ENCODE measurements at regions not wholly inside any gene's neighbourhood (a gene's known extent, or its start where the extent isn't known, plus 50 kb on each side); places are given as distances from the start of the nearest gene placed in this dataset.

DNA sequence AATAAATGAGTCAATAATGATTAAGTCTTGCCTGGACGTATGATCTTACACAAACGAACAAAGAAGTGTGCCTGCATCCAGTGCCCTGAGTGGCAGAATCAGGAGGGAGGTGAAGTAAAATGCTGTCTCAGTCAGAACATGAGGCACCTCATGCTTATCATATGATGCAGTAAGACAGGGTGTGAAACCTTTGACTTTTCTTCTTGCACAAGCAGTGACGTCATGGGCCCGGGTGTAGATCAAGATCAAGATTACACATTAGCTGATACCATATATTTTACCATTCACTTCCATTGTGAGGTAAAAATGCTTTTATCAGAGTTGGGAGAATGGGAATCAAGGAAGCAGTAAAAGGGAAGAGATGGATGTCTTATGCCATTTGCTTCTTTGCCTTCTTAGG is 291.6 kb upstream of the PLSCR5 start:
- Histone ChIP-seq H3K4me3 (no peak overlapping the region), H3K9me3 (ENCODE audit: low read depth, low read length) (no peaks in the 10 kb centered on the region), H3K9ac (ENCODE audit: insufficient read length) (no peak overlapping the region), H3K36me3 (ENCODE audit: insufficient read depth, low read length) (no peaks in the 10 kb centered on the region), H3K27ac (no peak overlapping the region)
- TF ChIP-seq FOXP2 (optimal IDR thresholded peaks at IDR 0.05; ENCODE audit: control extremely low read depth, extremely low read length, insufficient read depth) (no peak), EZH2 (IDR thresholded peaks at IDR 0.05) (no peak), POLR2AphosphoS5 (IDR thresholded peaks at IDR 0.05; ENCODE audit: borderline replicate concordance, low read depth, low read length) (no peak)
- no peak for DNase-seq (ENCODE audit: low read depth, low spot score)

DNA sequence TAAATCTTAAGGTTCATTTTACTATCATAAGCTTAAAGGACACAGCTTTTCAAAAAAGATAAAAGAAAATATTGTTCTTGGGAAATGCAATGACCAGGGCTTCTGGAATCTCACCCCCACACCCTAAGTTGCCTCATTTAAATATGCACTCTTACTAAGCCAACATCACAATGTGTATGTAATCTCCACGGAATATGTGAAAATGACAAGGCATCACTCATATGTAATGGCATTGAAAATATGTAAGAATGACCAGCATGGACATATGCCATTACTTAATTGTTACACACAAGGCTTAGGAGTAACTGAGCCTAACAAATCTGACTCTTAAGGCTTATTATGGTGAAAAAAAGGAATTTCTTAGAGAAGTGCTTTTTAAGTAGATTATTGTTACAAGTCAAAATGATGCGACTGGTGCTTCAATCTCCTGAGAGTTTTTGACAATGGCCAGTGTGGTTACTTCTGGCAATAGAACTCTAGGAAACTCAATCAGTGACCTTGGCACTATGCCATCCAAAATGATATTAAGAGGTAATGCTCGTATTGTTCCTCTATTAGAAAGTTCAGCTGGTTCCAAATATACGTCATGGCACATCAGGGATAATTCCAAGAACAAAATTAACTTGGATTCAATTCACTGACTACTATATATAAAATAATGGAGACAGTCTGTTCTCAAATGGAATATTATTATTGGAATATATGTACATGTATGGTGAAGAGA is 290.0 kb upstream of the PLSCR5 start:
- TF ChIP-seq FOXP2 (optimal IDR thresholded peaks at IDR 0.05; ENCODE audit: control extremely low read depth, extremely low read length, insufficient read depth) (no peak), POLR2AphosphoS5 (IDR thresholded peaks at IDR 0.05; ENCODE audit: borderline replicate concordance, low read depth, low read length) (no peak), EZH2 (IDR thresholded peaks at IDR 0.05) (no peak)

DNA sequence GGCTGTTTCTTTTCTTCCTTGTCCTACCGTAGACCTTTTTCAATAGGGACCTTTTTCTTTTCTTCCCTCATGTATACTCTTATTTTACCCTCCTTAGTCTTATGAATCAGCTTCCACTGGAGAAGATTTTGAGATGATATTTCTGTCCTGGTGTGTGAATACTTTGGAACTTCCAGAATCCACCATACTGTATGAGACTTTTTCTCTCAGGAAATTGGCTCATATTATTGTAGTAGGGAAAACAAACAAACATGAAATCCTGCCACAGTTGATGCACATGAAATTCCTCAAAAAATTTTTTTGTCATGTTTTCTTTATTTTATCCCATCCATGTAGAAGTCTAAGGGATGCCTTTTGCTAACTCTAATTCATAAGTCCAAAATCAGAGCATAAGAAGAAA is 289.3 kb upstream of the PLSCR5 start:
- Histone ChIP-seq H3K4me3 (no peak overlapping the region), H3K9ac (ENCODE audit: insufficient read length) (no peak overlapping the region), H3K36me3 (ENCODE audit: insufficient read depth, low read length) (no peaks in the 10 kb centered on the region), H3K27ac (no peak overlapping the region), H3K9me3 (ENCODE audit: low read depth, low read length) (no peaks in the 10 kb centered on the region)
- no peak for DNase-seq (ENCODE audit: low read depth, low spot score)
- TF ChIP-seq POLR2AphosphoS5 (IDR thresholded peaks at IDR 0.05; ENCODE audit: borderline replicate concordance, low read depth, low read length) (no peak), FOXP2 (optimal IDR thresholded peaks at IDR 0.05; ENCODE audit: control extremely low read depth, extremely low read length, insufficient read depth) (no peak), EZH2 (IDR thresholded peaks at IDR 0.05) (no peak)

More for the DNA sequence above, 290.0 kb upstream of the PLSCR5 start:
- H3K9ac ChIP-seq (ENCODE audit: insufficient read length): no peak overlapping the region
- H3K9me3 ChIP-seq (ENCODE audit: low read depth, low read length): no peaks in the 10 kb centered on the region
- H3K27ac ChIP-seq: no peak overlapping the region
- DNase-seq (ENCODE audit: low read depth, low spot score): no peak
- H3K36me3 ChIP-seq (ENCODE audit: insufficient read depth, low read length): no peaks in the 10 kb centered on the region
- no peak overlapping the region for H3K4me3 ChIP-seq

DNA sequence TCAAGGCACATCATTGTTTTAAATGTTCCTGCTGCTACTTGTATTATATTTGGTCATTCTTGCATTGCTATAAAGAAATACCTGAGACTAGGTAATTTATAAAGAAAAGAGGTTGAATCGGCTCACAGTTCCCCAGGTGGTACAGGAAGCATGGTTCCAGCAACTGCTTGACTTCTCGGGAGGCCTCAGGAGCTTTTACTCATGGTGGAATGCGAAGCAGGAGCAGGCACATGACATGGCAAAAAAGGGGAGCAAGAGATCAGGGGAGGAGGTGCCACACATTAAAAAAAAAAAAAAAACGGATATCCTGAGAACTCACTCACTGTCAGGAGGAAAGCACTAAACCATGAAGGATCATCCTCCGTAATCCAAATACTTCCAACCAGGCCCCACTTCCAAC is 286.9 kb upstream of the PLSCR5 start:
- no peak for DNase-seq (ENCODE audit: low read depth, low spot score)
- TF ChIP-seq POLR2AphosphoS5 (IDR thresholded peaks at IDR 0.05; ENCODE audit: borderline replicate concordance, low read depth, low read length) (no peak), FOXP2 (optimal IDR thresholded peaks at IDR 0.05; ENCODE audit: control extremely low read depth, extremely low read length, insufficient read depth) (no peak), EZH2 (IDR thresholded peaks at IDR 0.05) (no peak)
- Histone ChIP-seq H3K36me3 (ENCODE audit: insufficient read depth, low read length) (no peaks in the 10 kb centered on the region), H3K9ac (ENCODE audit: insufficient read length) (no peak overlapping the region), H3K27ac (no peak overlapping the region), H3K9me3 (ENCODE audit: low read depth, low read length) (no peaks in the 10 kb centered on the region), H3K4me3 (no peak overlapping the region)

DNA sequence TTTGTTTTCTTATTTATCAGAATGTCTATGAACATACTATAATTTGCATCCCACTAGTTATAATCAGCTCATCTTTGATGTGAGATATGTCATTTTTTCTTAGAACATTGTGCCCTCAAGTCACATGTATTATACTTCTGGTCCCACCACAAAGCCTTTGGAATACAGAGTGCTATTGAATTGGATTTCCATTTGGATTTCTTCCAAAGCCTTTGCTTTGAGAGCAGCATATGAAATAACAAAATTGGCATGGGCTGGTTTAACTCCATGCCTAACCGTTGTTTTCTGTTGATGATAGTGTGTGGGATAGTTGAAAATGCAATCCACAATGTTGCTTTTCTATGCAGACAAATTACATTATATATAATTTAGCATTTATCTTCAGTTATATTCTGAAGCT is 284.5 kb upstream of the PLSCR5 start:
- DNase-seq (ENCODE audit: low read depth, low spot score): no peak
- no peak for TF ChIP-seq FOXP2 (optimal IDR thresholded peaks at IDR 0.05; ENCODE audit: control extremely low read depth, extremely low read length, insufficient read depth)
- no peak for TF ChIP-seq EZH2 (IDR thresholded peaks at IDR 0.05)
- TF ChIP-seq POLR2AphosphoS5 (IDR thresholded peaks at IDR 0.05; ENCODE audit: borderline replicate concordance, low read depth, low read length): no peak
- no peaks in the 10 kb centered on the region for H3K9me3 ChIP-seq (ENCODE audit: low read depth, low read length)
- H3K9ac ChIP-seq (ENCODE audit: insufficient read length): no peak overlapping the region
- no peak overlapping the region for H3K27ac ChIP-seq
- no peak overlapping the region for H3K4me3 ChIP-seq
- H3K36me3 ChIP-seq (ENCODE audit: insufficient read depth, low read length): no peaks in the 10 kb centered on the region

DNA sequence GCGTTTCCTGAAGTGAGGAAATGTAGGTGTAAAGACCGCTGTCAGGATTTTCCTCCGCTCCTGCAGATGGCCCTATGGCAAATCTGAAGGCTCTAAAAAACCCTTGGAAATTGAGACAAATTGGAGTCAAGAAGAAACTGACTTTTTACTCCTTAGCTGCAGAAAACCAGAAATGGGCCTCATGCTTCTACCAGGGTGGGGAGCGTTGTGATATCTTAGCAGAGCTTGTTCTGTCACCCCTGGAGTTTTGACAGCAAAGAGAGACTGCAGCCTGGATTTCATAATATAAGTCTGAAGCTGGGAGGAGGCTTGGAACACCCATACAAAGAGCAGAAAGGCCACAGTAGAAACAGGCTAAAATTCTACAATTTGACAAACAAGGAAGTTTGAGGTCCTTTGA is 283.0 kb upstream of the PLSCR5 start:
- Histone ChIP-seq H3K9ac (ENCODE audit: insufficient read length) (no peak overlapping the region), H3K4me3 (no peak overlapping the region), H3K27ac (no peak overlapping the region), H3K9me3 (ENCODE audit: low read depth, low read length) (no peaks in the 10 kb centered on the region), H3K36me3 (ENCODE audit: insufficient read depth, low read length) (no peaks in the 10 kb centered on the region)
- TF ChIP-seq POLR2AphosphoS5 (IDR thresholded peaks at IDR 0.05; ENCODE audit: borderline replicate concordance, low read depth, low read length) (no peak), FOXP2 (optimal IDR thresholded peaks at IDR 0.05; ENCODE audit: control extremely low read depth, extremely low read length, insufficient read depth) (no peak), EZH2 (IDR thresholded peaks at IDR 0.05) (no peak)
- no peak for DNase-seq (ENCODE audit: low read depth, low spot score)

DNA sequence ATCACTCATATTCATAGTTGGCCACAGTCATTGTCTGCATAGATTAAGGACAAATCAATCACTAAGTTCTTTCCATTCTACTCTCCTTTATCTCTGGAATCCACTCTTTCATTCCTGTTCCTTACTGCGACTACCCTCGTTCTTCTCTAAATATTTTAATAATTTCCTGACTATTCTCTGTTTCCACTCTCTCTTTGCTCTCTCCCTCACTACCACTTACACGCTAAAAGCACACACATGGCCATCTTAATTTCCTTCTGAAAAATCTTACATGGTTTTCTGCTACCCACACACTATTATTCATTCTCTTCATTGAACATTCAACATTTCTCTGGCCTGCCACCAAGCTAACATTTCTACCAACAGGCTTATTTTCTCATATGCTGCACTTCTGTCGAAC is 279.6 kb upstream of the PLSCR5 start:
- no peak for TF ChIP-seq FOXP2 (optimal IDR thresholded peaks at IDR 0.05; ENCODE audit: control extremely low read depth, extremely low read length, insufficient read depth)
- TF ChIP-seq EZH2 (IDR thresholded peaks at IDR 0.05): no peak
- TF ChIP-seq POLR2AphosphoS5 (IDR thresholded peaks at IDR 0.05; ENCODE audit: borderline replicate concordance, low read depth, low read length): no peak

DNA sequence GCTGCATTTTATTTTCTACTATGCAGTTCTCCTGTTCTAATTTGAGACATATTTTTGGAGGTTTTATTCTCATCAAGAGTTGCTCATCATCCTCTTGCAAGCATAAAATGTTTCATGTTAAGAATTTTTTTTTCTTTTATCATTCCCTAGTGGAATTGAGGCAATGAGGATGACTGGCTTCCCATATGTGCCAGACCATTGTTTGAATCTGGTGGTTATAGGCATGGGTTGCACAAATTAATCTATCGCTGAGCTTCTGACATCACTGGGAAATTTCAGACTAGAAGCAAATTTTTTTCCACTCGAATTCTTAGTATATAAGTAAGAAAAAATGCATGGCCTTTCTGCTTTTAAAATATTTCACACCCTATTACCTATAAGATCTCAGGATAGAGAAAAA is 279.1 kb upstream of the PLSCR5 start:
- H3K36me3 ChIP-seq (ENCODE audit: insufficient read depth, low read length): no peaks in the 10 kb centered on the region
- no peak for DNase-seq (ENCODE audit: low read depth, low spot score)

More for the DNA sequence above, 279.6 kb upstream of the PLSCR5 start:
- no peak for DNase-seq (ENCODE audit: low read depth, low spot score)
- H3K9ac ChIP-seq (ENCODE audit: insufficient read length): no peak overlapping the region
- no peak overlapping the region for H3K27ac ChIP-seq
- H3K36me3 ChIP-seq (ENCODE audit: insufficient read depth, low read length): no peaks in the 10 kb centered on the region
- H3K4me3 ChIP-seq: no peak overlapping the region
- no peaks in the 10 kb centered on the region for H3K9me3 ChIP-seq (ENCODE audit: low read depth, low read length)

More for the DNA sequence above, 279.1 kb upstream of the PLSCR5 start:
- no peak overlapping the region for H3K9ac ChIP-seq (ENCODE audit: insufficient read length)
- no peak for TF ChIP-seq EZH2 (IDR thresholded peaks at IDR 0.05)
- TF ChIP-seq FOXP2 (optimal IDR thresholded peaks at IDR 0.05; ENCODE audit: control extremely low read depth, extremely low read length, insufficient read depth): no peak
- no peak for TF ChIP-seq POLR2AphosphoS5 (IDR thresholded peaks at IDR 0.05; ENCODE audit: borderline replicate concordance, low read depth, low read length)
- H3K27ac ChIP-seq: no peak overlapping the region
- no peak overlapping the region for H3K4me3 ChIP-seq
- no peaks in the 10 kb centered on the region for H3K9me3 ChIP-seq (ENCODE audit: low read depth, low read length)
